ENCODE measurements at regions not wholly inside any gene's neighbourhood (a gene's known extent, or its start where the extent isn't known, plus 50 kb on each side); places are given as distances from the start of the nearest gene placed in this dataset.

DNA sequence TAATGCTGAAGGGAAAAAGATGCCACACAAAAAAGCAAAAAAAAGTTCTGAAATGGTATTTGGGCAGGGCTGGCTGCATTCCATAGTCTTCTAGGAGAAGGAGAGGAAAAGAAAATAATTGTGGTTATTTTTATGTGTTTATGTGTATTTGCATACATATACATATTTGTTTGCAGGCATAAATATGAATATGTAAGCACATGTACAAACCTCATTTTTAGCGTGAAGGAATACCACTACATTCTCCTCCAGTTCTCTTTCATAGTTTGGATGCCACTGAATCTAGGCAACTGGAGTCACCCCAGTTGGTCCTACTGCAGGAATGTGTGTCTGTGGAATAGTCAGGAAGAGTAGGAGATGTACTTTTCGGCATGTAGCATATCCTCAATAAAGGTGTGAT, 181.1 kb downstream of the YTHDC2 start:
- TF ChIP-seq, protein P1, sequence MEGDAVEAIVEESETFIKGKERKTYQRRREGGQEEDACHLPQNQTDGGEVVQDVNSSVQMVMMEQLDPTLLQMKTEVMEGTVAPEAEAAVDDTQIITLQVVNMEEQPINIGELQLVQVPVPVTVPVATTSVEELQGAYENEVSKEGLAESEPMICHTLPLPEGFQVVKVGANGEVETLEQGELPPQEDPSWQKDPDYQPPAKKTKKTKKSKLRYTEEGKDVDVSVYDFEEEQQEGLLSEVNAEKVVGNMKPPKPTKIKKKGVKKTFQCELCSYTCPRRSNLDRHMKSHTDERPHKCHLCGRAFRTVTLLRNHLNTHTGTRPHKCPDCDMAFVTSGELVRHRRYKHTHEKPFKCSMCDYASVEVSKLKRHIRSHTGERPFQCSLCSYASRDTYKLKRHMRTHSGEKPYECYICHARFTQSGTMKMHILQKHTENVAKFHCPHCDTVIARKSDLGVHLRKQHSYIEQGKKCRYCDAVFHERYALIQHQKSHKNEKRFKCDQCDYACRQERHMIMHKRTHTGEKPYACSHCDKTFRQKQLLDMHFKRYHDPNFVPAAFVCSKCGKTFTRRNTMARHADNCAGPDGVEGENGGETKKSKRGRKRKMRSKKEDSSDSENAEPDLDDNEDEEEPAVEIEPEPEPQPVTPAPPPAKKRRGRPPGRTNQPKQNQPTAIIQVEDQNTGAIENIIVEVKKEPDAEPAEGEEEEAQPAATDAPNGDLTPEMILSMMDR (IDR thresholded peaks at IDR 0.05 in 4 of 5, conservative IDR thresholded peaks at IDR 0.05 in 1 of 5) = no peak
- no peak for TF ChIP-seq POLR2A (IDR thresholded peaks at IDR 0.05)
